ENCODE measurements at regions not wholly inside any gene's neighbourhood (a gene's known extent, or its start where the extent isn't known, plus 50 kb on each side); places are given as distances from the start of the nearest gene placed in this dataset.
"Not testable (repeated sequence)": the region's sequence is repeated elsewhere in the genome, so short reads cannot be mapped to it uniquely, and the experiment has no call there.

DNA sequence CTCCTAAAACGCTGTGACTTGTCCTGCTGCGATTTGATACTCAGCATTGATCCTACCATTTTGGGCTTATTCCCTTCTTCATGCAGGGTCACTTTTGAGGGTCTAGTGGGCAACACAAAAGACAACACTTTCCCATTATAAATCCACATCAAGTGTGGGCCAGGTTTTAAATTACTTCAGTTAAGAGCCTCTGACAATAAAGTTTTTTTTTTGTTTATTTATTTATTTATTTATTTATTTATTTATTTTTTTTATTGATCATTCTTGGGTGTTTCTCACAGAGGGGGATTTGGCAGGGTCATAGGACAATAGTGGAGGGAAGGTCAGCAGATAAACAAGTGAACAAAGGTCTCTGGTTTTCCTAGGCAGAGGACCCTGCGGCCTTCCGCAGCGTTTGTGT lies 176.2 kb upstream of the FBXL17 start:
- not testable (repeated sequence) for H3K27me3 ChIP-seq (ENCODE audit: control insufficient read depth in 1 of 2, insufficient read depth in 2 of 2, low read length in 2 of 2); H3K4me3 ChIP-seq (ENCODE audit: low read length in 2 of 2); H3K9ac ChIP-seq (ENCODE audit: low read length in 2 of 2); H3K36me3 ChIP-seq (ENCODE audit: control insufficient read depth in 2 of 2, insufficient read depth in 2 of 2, low read length in 2 of 2); H3K9me3 ChIP-seq (ENCODE audit: control insufficient read depth in 2 of 2, low read length in 2 of 2); H3K4me1 ChIP-seq (ENCODE audit: control insufficient read depth, insufficient read depth, low read length); H3K27ac ChIP-seq (ENCODE audit: low read length)

DNA sequence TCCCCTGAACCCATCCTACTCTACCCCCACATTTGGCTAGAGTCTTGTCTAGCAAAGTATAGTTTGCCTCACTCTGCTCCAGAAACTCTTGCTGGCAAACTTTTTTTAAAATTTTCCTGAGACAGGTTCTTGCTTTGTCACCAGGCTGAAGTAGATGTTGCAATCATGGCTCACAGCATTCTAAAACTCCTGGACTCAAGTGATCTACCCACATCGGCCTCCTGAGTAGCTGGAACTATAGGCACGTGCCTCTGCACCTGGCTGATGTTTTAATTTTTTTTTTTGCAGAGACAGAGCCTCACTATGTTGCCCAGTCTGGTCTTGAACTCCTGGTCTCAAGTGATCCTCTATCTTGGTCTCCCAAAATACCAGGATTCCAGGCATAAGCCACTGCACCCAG lies 175.8 kb upstream of the FBXL17 start:
- no peaks in the 10 kb centered on the region for H3K4me1 ChIP-seq (ENCODE audit: control insufficient read depth, insufficient read depth, low read length)

DNA sequence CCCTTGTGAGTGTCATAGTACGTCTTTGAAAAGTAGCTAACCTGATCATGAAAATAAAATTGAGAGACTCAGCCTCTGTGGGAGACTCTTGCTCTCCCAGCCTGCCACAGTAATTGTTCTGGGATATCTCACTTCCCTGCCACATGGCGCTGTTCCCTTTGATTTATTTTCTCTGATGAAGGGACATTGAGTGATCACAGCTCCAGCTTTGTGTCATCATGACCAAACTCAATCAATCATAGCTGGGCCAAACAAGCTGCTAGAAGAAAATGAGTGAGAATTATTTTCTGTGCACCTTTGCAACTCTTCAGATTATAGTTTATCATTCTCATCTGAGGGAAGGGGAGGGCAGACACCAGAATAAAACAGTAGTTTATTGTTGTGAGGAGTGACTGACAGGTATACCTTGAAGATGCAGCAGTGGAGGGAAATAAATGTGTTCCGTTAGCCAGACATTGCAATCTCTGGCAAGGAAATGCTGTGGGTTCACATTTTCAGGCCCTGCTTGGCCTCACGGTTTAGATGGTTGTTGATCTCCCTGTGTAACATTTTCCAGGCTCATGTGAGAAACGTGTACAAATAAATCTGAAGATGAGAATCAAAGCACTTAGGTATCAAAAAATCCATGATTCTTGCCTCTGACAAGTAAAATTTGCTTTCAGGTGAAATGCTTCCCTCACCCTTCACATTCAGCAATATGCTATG lies 174.7 kb upstream of the FBXL17 start:
- H3K4me1 ChIP-seq (ENCODE audit: control insufficient read depth, insufficient read depth, low read length) = no peaks in the 10 kb centered on the region
- H3K4me3 ChIP-seq (ENCODE audit: low read length in 2 of 2) = no peak overlapping the region
- no peaks in the 10 kb centered on the region for H3K9me3 ChIP-seq (ENCODE audit: control insufficient read depth in 2 of 2, low read length in 2 of 2)
- H3K36me3 ChIP-seq (ENCODE audit: control insufficient read depth in 2 of 2, insufficient read depth in 2 of 2, low read length in 2 of 2) = no peaks in the 10 kb centered on the region
- no peak overlapping the region for H3K9ac ChIP-seq (ENCODE audit: low read length in 2 of 2)
- H3K27ac ChIP-seq (ENCODE audit: low read length) = no peak overlapping the region
- no peaks in the 10 kb centered on the region for H3K27me3 ChIP-seq (ENCODE audit: control insufficient read depth in 1 of 2, insufficient read depth in 2 of 2, low read length in 2 of 2)

More for the DNA sequence above, 175.8 kb upstream of the FBXL17 start:
- Histone ChIP-seq H3K9ac (ENCODE audit: low read length in 2 of 2) (no peak overlapping the region), H3K9me3 (ENCODE audit: control insufficient read depth in 2 of 2, low read length in 2 of 2) (no peaks in the 10 kb centered on the region), H3K27ac (ENCODE audit: low read length) (no peak overlapping the region), H3K36me3 (ENCODE audit: control insufficient read depth in 2 of 2, insufficient read depth in 2 of 2, low read length in 2 of 2) (no peaks in the 10 kb centered on the region), H3K4me3 (ENCODE audit: low read length in 2 of 2) (no peak overlapping the region), H3K27me3 (ENCODE audit: control insufficient read depth in 1 of 2, insufficient read depth in 2 of 2, low read length in 2 of 2) (no peaks in the 10 kb centered on the region)

DNA sequence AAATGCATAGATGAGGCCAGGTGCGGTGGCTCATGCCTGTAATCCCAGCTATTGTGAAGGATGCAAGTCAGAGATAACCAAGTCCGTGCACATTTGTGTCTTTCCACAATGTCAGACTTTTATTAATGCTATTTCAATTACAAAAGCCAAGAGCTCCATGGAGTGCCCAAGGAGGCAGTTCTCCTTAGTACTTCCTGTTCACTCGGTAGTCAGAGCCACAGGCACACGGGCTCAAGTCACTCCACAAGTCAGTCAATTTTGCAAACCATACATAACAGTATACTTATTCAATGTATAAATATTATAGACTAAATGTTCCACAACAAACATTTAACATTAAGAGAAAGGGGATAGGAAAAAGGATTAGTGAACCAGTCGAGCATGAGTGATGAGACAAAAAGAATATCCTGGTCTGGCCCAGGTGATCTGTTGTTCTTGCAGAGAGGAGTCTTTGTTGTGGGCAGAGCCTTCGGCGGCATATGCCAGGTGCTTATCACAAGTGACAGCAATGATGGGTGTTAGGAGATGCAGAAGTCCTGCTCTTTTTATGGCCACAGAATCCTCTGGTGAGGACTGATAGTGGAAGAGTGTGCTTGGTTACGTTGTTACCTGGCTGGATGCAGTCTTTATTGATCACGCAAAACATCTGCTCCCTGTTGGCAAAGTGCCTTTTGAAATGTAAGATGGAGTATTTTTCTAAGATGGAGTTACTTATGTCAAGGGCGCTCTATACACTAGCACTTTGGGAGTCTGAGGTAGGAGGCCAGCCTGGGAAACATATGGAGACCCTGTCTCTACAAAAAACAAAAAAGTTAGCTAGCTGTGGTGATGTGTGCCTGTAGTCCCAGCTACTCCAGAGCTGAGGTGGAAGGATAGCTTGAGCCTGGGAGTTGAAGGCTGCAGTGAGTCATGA lies 167.0 kb upstream of the FBXL17 start:
- H3K27me3 ChIP-seq (ENCODE audit: control insufficient read depth in 1 of 2, insufficient read depth in 2 of 2, low read length in 2 of 2) = no peaks in the 10 kb centered on the region
- H3K9me3 ChIP-seq (ENCODE audit: control insufficient read depth in 2 of 2, low read length in 2 of 2) = no peaks in the 10 kb centered on the region
- no peak overlapping the region for H3K4me3 ChIP-seq (ENCODE audit: low read length in 2 of 2)
- H3K9ac ChIP-seq (ENCODE audit: low read length in 2 of 2) = no peak overlapping the region
- H3K36me3 ChIP-seq (ENCODE audit: control insufficient read depth in 2 of 2, insufficient read depth in 2 of 2, low read length in 2 of 2) = no peaks in the 10 kb centered on the region
- H3K27ac ChIP-seq (ENCODE audit: low read length) = no peak overlapping the region
- H3K4me1 ChIP-seq (ENCODE audit: control insufficient read depth, insufficient read depth, low read length) = no peaks in the 10 kb centered on the region

DNA sequence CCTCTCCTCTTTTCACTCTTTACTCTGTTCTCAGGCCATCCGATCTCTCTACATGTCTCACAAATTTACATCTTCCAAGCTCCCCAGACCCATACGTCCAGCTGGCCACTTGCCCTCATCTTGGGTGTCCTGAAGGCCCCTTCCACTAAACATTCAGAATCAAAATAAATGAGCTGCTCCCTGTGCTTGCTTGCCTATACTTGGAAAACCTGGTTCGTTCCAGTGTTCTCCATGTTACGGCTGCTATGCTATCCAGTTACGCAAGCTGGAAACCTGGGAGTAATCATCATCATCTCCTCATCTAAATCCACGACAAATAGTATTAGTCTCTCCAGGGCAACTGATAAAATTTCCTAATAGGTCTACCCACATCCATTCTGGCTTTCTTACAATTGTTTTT lies 165.0 kb upstream of the FBXL17 start:
- no peak overlapping the region for H3K4me3 ChIP-seq (ENCODE audit: low read length in 2 of 2)
- no peaks in the 10 kb centered on the region for H3K4me1 ChIP-seq (ENCODE audit: control insufficient read depth, insufficient read depth, low read length)
- no peak overlapping the region for H3K9ac ChIP-seq (ENCODE audit: low read length in 2 of 2)
- H3K36me3 ChIP-seq (ENCODE audit: control insufficient read depth in 2 of 2, insufficient read depth in 2 of 2, low read length in 2 of 2) = no peaks in the 10 kb centered on the region
- no peaks in the 10 kb centered on the region for H3K27me3 ChIP-seq (ENCODE audit: control insufficient read depth in 1 of 2, insufficient read depth in 2 of 2, low read length in 2 of 2)
- H3K27ac ChIP-seq (ENCODE audit: low read length) = no peak overlapping the region
- no peaks in the 10 kb centered on the region for H3K9me3 ChIP-seq (ENCODE audit: control insufficient read depth in 2 of 2, low read length in 2 of 2)

DNA sequence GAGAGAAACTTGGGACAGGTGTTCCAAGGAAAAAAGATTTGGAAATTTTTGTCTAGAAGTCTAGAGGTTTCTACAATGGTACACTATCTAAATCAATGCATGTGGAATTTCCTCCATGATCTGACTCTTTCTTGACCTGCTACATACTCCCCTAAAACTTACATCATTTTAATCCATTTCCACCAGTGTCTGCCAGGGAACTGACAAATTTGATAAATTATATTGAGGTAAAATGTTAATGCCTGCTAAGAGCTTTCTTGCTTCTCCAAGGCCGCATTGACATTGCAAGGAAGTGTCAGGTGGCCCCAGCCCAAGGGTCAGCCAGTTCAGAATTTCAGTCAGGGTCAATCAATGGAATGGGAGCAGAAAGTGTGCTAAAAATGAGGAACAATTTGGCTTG lies 163.4 kb upstream of the FBXL17 start:
- Histone ChIP-seq H3K4me1 (ENCODE audit: control insufficient read depth, insufficient read depth, low read length) (no peaks in the 10 kb centered on the region), H3K4me3 (ENCODE audit: low read length in 2 of 2) (no peak overlapping the region), H3K9ac (ENCODE audit: low read length in 2 of 2) (no peak overlapping the region), H3K27me3 (ENCODE audit: control insufficient read depth in 1 of 2, insufficient read depth in 2 of 2, low read length in 2 of 2) (no peaks in the 10 kb centered on the region), H3K27ac (ENCODE audit: low read length) (no peak overlapping the region), H3K9me3 (ENCODE audit: control insufficient read depth in 2 of 2, low read length in 2 of 2) (no peaks in the 10 kb centered on the region), H3K36me3 (ENCODE audit: control insufficient read depth in 2 of 2, insufficient read depth in 2 of 2, low read length in 2 of 2) (no peaks in the 10 kb centered on the region)

DNA sequence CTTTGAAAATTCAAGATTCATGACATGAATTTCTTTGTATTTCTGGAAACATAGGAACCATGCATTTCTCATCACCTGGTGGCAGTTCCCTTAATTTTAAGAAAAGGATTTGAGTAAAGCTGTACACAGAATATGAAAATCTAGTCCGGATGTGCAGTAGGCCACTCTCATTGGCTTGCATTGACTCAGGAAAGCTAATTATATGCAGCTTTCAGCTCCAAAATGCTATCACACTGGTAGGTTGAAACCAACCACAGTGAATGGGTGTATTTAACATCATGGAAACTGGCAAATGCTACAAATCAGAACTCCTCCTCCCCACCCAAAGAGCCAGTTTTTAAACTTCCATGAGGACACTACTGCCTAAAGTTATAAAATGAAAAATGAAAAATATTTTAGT lies 161.6 kb upstream of the FBXL17 start:
- Histone ChIP-seq H3K9me3 (ENCODE audit: control insufficient read depth in 2 of 2, low read length in 2 of 2) (no peaks in the 10 kb centered on the region), H3K36me3 (ENCODE audit: control insufficient read depth in 2 of 2, insufficient read depth in 2 of 2, low read length in 2 of 2) (no peaks in the 10 kb centered on the region), H3K4me1 (ENCODE audit: control insufficient read depth, insufficient read depth, low read length) (no peaks in the 10 kb centered on the region), H3K4me3 (ENCODE audit: low read length in 2 of 2) (no peak overlapping the region), H3K27ac (ENCODE audit: low read length) (no peak overlapping the region), H3K9ac (ENCODE audit: low read length in 2 of 2) (no peak overlapping the region), H3K27me3 (ENCODE audit: control insufficient read depth in 1 of 2, insufficient read depth in 2 of 2, low read length in 2 of 2) (no peaks in the 10 kb centered on the region)

DNA sequence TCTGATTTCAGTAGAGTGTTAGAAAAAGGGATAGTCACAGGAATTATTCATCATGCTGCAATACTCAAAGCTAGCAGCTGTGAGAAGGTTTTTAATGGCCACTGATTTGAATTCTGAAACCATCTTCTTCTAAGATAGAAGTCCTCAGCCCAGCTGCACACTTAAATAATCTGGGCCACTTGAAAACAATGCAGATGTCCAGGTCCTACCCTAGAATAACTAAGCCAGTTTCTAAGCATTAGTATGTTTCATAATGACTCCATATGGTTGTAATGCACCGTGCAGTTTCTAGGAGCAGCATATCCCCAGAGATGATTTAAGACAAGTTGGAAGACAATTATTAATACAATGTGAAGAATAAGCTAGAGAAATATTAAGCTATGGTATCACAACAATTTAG lies 159.9 kb upstream of the FBXL17 start:
- H3K9me3 ChIP-seq (ENCODE audit: control insufficient read depth in 2 of 2, low read length in 2 of 2) = no peaks in the 10 kb centered on the region
- no peak overlapping the region for H3K9ac ChIP-seq (ENCODE audit: low read length in 2 of 2)
- no peak overlapping the region for H3K4me3 ChIP-seq (ENCODE audit: low read length in 2 of 2)
- H3K27ac ChIP-seq (ENCODE audit: low read length) = no peak overlapping the region
- H3K4me1 ChIP-seq (ENCODE audit: control insufficient read depth, insufficient read depth, low read length) = no peaks in the 10 kb centered on the region
- H3K36me3 ChIP-seq (ENCODE audit: control insufficient read depth in 2 of 2, insufficient read depth in 2 of 2, low read length in 2 of 2) = no peaks in the 10 kb centered on the region
- H3K27me3 ChIP-seq (ENCODE audit: control insufficient read depth in 1 of 2, insufficient read depth in 2 of 2, low read length in 2 of 2) = no peaks in the 10 kb centered on the region

DNA sequence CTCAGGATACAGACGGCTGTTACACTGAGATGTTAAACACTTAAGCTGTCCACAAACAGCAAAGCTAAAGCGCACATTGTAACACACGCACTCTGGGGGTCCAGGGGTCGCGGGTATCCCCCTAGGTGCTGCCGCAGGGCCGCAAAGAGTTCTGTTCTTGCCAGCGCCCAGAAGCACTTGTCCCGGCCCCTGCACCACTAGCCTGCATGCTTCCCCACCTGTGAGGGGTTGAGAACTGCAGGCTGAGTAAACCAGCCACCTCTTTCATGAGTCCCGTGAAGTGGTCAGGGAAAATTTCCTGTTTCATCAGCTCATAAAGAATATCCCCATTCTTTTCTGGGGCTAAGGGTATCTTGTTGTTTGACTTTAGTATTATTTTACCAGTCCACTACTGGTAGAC lies 154.4 kb upstream of the FBXL17 start:
- no peaks in the 10 kb centered on the region for H3K27me3 ChIP-seq (ENCODE audit: control insufficient read depth in 1 of 2, insufficient read depth in 2 of 2, low read length in 2 of 2)
- H3K27ac ChIP-seq (ENCODE audit: low read length) = no peak overlapping the region
- H3K9ac ChIP-seq (ENCODE audit: low read length in 2 of 2) = no peak overlapping the region
- H3K36me3 ChIP-seq (ENCODE audit: control insufficient read depth in 2 of 2, insufficient read depth in 2 of 2, low read length in 2 of 2) = no peaks in the 10 kb centered on the region
- H3K9me3 ChIP-seq (ENCODE audit: control insufficient read depth in 2 of 2, low read length in 2 of 2) = no peaks in the 10 kb centered on the region
- H3K4me3 ChIP-seq (ENCODE audit: low read length in 2 of 2) = no peak overlapping the region
- H3K4me1 ChIP-seq (ENCODE audit: control insufficient read depth, insufficient read depth, low read length) = no peaks in the 10 kb centered on the region

DNA sequence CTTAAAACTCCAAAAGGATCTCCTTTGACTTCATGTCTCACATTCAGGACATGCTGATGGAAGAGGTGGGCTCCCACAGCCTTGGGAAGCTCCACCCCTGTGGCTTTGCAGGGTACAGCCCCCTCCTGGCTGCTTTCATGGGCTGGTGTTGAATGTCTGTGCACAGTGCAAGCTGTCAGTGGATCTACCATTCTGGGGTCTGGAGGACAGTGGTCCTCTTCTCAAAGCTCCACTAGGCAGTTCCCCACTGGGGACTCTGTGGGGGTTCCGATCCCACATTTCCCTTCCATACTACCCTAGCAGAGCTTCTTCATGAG lies 150.2 kb upstream of the FBXL17 start:
- H3K27me3 ChIP-seq (ENCODE audit: control insufficient read depth in 1 of 2, insufficient read depth in 2 of 2, low read length in 2 of 2); H3K27ac ChIP-seq (ENCODE audit: low read length); H3K4me3 ChIP-seq (ENCODE audit: low read length in 2 of 2); H3K9me3 ChIP-seq (ENCODE audit: control insufficient read depth in 2 of 2, low read length in 2 of 2); H3K4me1 ChIP-seq (ENCODE audit: control insufficient read depth, insufficient read depth, low read length); H3K9ac ChIP-seq (ENCODE audit: low read length in 2 of 2); H3K36me3 ChIP-seq (ENCODE audit: control insufficient read depth in 2 of 2, insufficient read depth in 2 of 2, low read length in 2 of 2): not testable (repeated sequence)

Data from stomach smooth muscle (tissue), 2 donors.